ENCODE measurements at regions not wholly inside any gene's neighbourhood (a gene's known extent, or its start where the extent isn't known, plus 50 kb on each side); places are given as distances from the start of the nearest gene placed in this dataset.

DNA sequence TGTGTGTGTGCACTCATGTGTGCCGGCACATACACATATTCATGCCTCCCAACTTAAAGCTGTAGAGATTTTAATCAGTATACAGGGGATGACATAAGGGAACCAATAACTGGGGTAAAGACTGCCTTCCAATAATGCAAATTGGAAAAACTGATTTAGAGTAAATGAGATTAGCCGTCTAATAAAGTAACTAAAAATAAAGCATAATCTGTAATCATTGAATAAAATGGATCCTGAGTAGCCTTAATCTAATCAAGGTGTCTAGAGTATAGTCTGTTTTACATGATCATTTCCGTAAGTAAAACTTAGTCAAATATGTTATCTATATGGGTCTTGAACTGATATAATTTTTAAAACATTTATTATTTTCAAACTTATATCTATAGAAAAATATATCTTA, 925.8 kb downstream of the FSTL5 start:
- H3K4me1 ChIP-seq, result no peaks in the 10 kb centered on the region
- no peaks in the 10 kb centered on the region for H3K36me3 ChIP-seq
- TF ChIP-seq POLR2A (IDR thresholded peaks at IDR 0.05) (no peak), CTCF (IDR thresholded peaks at IDR 0.05) (no peak)
- H3K9me3 ChIP-seq, result no peaks in the 10 kb centered on the region
- WGBS, 2 donors, result 26 to 84% methylated on average over 3 of the region's 3 CpGs
- H3K4me3 ChIP-seq (replicated peaks in 1 of 3), result no peak overlapping the region
- intact Hi-C loops (cut with DNase I), result no loop called here
- H3K27me3 ChIP-seq, result no peaks in the 10 kb centered on the region
- no peak for DNase-seq
- H3K27ac ChIP-seq, result no peak overlapping the region

DNA sequence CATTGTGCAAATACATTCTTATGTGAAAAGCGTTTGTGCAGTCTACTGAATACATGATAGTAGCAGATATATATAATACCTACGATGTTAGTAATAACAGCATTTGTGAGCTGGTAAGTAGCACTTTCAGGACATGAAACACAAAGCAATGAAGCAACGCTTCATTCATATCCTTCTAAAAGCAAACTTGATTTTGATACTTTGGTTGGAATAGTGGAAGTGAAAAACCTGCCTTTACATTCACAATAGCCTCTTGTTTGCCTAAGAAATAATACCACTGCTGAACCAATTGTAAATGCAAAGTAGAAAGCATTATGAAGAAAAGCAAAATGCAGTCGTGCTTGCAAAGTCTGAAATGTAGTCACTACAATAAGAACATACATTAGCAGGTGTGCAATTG, 926.3 kb downstream of the FSTL5 start:
- TF ChIP-seq POLR2A (IDR thresholded peaks at IDR 0.05) (no peak), CTCF (IDR thresholded peaks at IDR 0.05) (no peak)
- intact Hi-C loops (cut with DNase I), result no loop called here
- Histone ChIP-seq H3K4me3 (replicated peaks in 1 of 3) (no peak overlapping the region), H3K27me3 (no peaks in the 10 kb centered on the region), H3K27ac (no peak overlapping the region), H3K9me3 (no peaks in the 10 kb centered on the region), H3K4me1 (no peaks in the 10 kb centered on the region), H3K36me3 (no peaks in the 10 kb centered on the region)
- DNase-seq, result no peak
- 48 to 55% methylated on average over 4 of the region's 4 CpGs for WGBS, 2 donors

DNA sequence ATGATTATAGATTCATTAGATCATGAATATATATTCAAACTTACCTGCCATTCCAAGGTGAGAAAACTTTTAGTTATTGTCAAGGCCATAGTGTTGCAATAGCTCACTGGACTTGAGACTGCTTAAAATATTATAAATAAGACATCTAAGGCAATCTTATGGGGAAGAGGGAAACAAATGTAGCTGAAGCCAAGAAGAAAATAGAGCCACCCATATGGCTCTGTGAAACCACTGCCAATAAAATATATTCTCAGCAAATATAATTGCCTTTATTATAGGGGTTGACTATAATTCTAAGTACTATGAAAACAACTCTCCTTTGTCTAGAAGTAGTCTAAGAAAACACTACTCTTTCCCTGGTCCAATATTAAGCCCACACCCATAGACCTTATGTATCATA, 938.5 kb downstream of the FSTL5 start:
- Histone ChIP-seq H3K4me3 (replicated peaks in 1 of 3) (no peak overlapping the region), H3K9me3 (no peaks in the 10 kb centered on the region), H3K36me3 (no peaks in the 10 kb centered on the region), H3K27ac (no peak overlapping the region), H3K4me1 (no peaks in the 10 kb centered on the region), H3K27me3 (no peaks in the 10 kb centered on the region)
- intact Hi-C loops (cut with DNase I), result no loop called here
- TF ChIP-seq CTCF (IDR thresholded peaks at IDR 0.05), result no peak
- TF ChIP-seq POLR2A (IDR thresholded peaks at IDR 0.05), result no peak
- DNase-seq, result no peak

DNA sequence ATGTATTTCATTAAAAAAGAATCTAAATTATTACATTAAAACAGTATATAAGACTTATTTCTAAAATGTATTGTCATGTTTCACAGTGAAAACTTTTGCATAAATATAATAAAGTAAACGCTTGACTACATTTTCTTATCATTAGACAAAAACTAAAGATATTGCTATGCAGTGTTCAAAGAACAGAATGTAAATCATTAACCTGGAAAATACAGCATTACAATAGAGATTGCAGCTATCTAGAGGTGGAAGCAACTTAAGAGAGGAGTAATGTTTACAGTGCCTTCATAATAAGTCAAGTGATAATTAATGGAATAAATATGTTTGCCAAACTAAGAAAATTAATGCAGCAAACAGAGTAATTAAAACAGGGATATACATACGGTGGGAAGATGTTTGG, 940.9 kb downstream of the FSTL5 start:
- Histone ChIP-seq H3K27ac (no peak overlapping the region), H3K4me3 (replicated peaks in 1 of 3) (no peak overlapping the region), H3K27me3 (no peaks in the 10 kb centered on the region), H3K9me3 (no peaks in the 10 kb centered on the region), H3K36me3 (no peaks in the 10 kb centered on the region), H3K4me1 (no peaks in the 10 kb centered on the region)
- no peak for DNase-seq
- TF ChIP-seq CTCF (IDR thresholded peaks at IDR 0.05), result no peak
- TF ChIP-seq POLR2A (IDR thresholded peaks at IDR 0.05), result no peak
- 89 to 91% methylated on average over 2 of the region's 2 CpGs for WGBS, 2 donors
- intact Hi-C loops (cut with DNase I), result no loop called here

DNA sequence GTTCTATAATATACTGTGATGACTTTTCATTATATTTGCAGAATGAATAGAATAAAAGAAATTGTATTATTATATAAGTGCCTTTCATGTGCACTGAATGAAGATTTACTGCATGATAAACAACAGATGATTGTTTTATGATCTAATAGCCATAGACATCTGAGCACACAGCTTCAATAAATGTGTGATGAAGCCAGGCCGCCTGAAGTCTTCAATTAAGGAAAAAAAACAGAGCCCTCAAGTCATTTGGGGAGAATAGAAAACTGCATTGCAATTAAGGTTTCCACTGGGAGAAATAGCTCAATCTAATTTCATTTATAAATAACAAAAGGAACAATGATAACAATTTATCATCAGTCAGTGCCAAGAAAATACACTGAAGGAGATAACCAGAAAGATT, 955.2 kb downstream of the FSTL5 start:
- H3K4me3 ChIP-seq (replicated peaks in 1 of 3), result no peak overlapping the region
- no peaks in the 10 kb centered on the region for H3K4me1 ChIP-seq
- H3K27me3 ChIP-seq, result no peaks in the 10 kb centered on the region
- TF ChIP-seq CTCF (IDR thresholded peaks at IDR 0.05) (no peak), POLR2A (IDR thresholded peaks at IDR 0.05) (no peak)
- no peaks in the 10 kb centered on the region for H3K9me3 ChIP-seq
- no peak overlapping the region for H3K27ac ChIP-seq
- intact Hi-C loops (cut with DNase I), result no loop called here
- DNase-seq, result no peak
- 59 to 63% methylated on average over 1 of the region's 1 CpG for WGBS, 2 donors
- H3K36me3 ChIP-seq, result no peaks in the 10 kb centered on the region

All from thyroid gland (tissue), 4 donors.